Caco-2 (cell line): ENCODE measurements at regions not wholly inside any gene's neighbourhood (a gene's known extent, or its start where the extent isn't known, plus 50 kb on each side); places are given as distances from the start of the nearest gene placed in this dataset.

Experiments used
- BruUV-seq: library from RNA; stranded (reverse); fragments of 400-500 nt; replicated peaks from 2 replicates; lab custom pipeline; 2021; lab: Mats Ljungman, UMichigan
- CTCF ChIA-PET: fragments of 300-600 bp; sonication (Branson Sonifier 250); formaldehyde crosslinking; loops from one replicate; lab custom pipeline; 2022; ENCODE audit warnings: antibody characterized with exemption; lab: Charles Lee
- POLR2A ChIA-PET: fragments of 300-600 bp; sonication (Branson Sonifier 250); formaldehyde crosslinking; loops from one replicate; lab custom pipeline; 2022; ENCODE audit warnings: antibody characterized with exemption; lab: Charles Lee
- DNase-seq, 2 experiments: peaks; one replicate each; pipeline versions ENCODE4 v3.0.0 to v3.0.0-alpha.2; 2020 to 2022
- H3K27me3 ChIP-seq: replicated peaks from 2 replicates; pipeline ENCODE4 v1.6.0; 2011; ENCODE audit warnings: low read length; ENCODE audit not compliant: control insufficient read depth, insufficient read depth
- H3K36me3 ChIP-seq: 2 replicates; pipeline ENCODE4 v1.5.1; 2011; ENCODE audit warnings: low read length; ENCODE audit not compliant: control insufficient read depth, insufficient read depth
- H3K4me1 ChIP-seq: fragments of 250-450 bp; sonication (Bioruptor Pico); 2 replicates; pipeline ENCODE4 v1.5.1; 2020; ENCODE audit warnings: mild to moderate bottlenecking
- H3K4me3 ChIP-seq: 2 replicates; pipeline ENCODE4 v1.5.1; 2011; ENCODE audit warnings: low read depth, mild to moderate bottlenecking, control low read depth, low read length
- H3K9me3 ChIP-seq: fragments of 250-450 bp; sonication (Bioruptor Pico); 2 replicates; pipeline ENCODE4 v1.5.1; 2020; ENCODE audit warnings: mild to moderate bottlenecking, moderate library complexity
- H3K27ac Mint-ChIP-seq: one replicate; pipeline ENCODE4 v1.8.0; 2022; ENCODE audit warnings: mixed read lengths; ENCODE audit not compliant: unreplicated experiment
- H3K27me3 Mint-ChIP-seq: one replicate; pipeline ENCODE4 v1.8.0; 2022; ENCODE audit warnings: mixed read lengths; ENCODE audit not compliant: insufficient read depth, unreplicated experiment
- H3K36me3 Mint-ChIP-seq: one replicate; pipeline ENCODE4 v1.8.0; 2022; ENCODE audit warnings: mild to moderate bottlenecking, mixed read lengths; ENCODE audit not compliant: insufficient read depth, unreplicated experiment
- H3K4me1 Mint-ChIP-seq: one replicate; pipeline ENCODE4 v1.8.0; 2022; ENCODE audit warnings: low read depth, mixed read lengths; ENCODE audit not compliant: unreplicated experiment
- H3K4me3 Mint-ChIP-seq: one replicate; pipeline ENCODE4 v1.8.0; 2022; ENCODE audit warnings: mild to moderate bottlenecking, moderate library complexity, mixed read lengths; ENCODE audit not compliant: unreplicated experiment
- H3K9me3 Mint-ChIP-seq: one replicate; pipeline ENCODE4 v1.8.0; 2022; ENCODE audit warnings: mixed read lengths; ENCODE audit not compliant: unreplicated experiment
- intact Hi-C: fragments of 100-400 bp; cut with micrococcal nuclease; formaldehyde crosslinking; loops from one replicate; pipeline ENCODE4 v1.10.0; 2022; ENCODE audit not compliant: unreplicated experiment
- TF ChIP-seq, protein P1 (sequence below), 2 experiments: fragments of 200-600 bp in 1 of 2; IDR thresholded peaks; 1 replicate in 1 of 2; 2 replicates in 1 of 2; pipeline versions ENCODE4 v1.5.1 to v1.8.0; 2011 to 2022; ENCODE audit warnings: antibody characterized with exemption in 1 of 2, control low read depth in 1 of 2, inconsistent platforms in 1 of 2, low read depth in 1 of 2, low read length in 1 of 2, mild to moderate bottlenecking in 1 of 2, moderate library complexity in 1 of 2; ENCODE audit not compliant: insufficient read depth in 1 of 2, severe bottlenecking in 1 of 2, unreplicated experiment in 1 of 2

DNA sequence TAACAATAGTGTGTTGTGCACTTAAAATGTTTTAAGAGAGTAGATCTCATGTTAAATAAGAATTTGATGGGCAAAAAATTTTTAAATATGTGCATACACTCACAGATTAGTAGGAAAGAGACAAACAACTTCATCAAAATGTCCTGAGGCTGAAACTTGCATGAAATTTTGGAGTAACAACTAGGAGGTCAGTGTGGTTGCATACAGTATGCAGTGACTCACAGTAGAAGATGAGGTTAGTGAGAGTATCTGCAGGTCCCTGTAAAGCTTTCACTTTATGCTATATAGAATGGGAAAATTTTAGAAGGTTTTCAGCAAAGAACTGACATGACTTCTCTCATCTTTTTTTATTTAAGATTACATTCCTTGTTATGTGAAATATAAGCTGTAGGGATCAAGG is 453.1 kb upstream of the KLHL4 start:
- ChIA-PET CTCF (no interaction called here), POLR2A (no interaction called here)
- no peak overlapping the region for H3K27ac Mint-ChIP-seq
- no peaks in the 10 kb centered on the region for H3K4me1 ChIP-seq
- H3K4me3 Mint-ChIP-seq, result no peak overlapping the region
- BruUV-seq, result no TSS peak
- H3K27me3 ChIP-seq, result no peaks in the 10 kb centered on the region
- no peaks in the 10 kb centered on the region for H3K36me3 Mint-ChIP-seq
- no peaks in the 10 kb centered on the region for H3K9me3 ChIP-seq
- intact Hi-C loops, result no loop called here
- no peaks in the 10 kb centered on the region for H3K36me3 ChIP-seq
- TF ChIP-seq, protein P1, sequence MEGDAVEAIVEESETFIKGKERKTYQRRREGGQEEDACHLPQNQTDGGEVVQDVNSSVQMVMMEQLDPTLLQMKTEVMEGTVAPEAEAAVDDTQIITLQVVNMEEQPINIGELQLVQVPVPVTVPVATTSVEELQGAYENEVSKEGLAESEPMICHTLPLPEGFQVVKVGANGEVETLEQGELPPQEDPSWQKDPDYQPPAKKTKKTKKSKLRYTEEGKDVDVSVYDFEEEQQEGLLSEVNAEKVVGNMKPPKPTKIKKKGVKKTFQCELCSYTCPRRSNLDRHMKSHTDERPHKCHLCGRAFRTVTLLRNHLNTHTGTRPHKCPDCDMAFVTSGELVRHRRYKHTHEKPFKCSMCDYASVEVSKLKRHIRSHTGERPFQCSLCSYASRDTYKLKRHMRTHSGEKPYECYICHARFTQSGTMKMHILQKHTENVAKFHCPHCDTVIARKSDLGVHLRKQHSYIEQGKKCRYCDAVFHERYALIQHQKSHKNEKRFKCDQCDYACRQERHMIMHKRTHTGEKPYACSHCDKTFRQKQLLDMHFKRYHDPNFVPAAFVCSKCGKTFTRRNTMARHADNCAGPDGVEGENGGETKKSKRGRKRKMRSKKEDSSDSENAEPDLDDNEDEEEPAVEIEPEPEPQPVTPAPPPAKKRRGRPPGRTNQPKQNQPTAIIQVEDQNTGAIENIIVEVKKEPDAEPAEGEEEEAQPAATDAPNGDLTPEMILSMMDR (IDR thresholded peaks at IDR 0.05; ENCODE audit: insufficient read depth in 1 of 2, low read depth in 1 of 2, low read length in 1 of 2, severe bottlenecking in 1 of 2, unreplicated experiment in 1 of 2), result no peak
- H3K27me3 Mint-ChIP-seq, result no peaks in the 10 kb centered on the region
- no peaks in the 10 kb centered on the region for H3K9me3 Mint-ChIP-seq
- DNase-seq, result no peak
- H3K4me3 ChIP-seq, result no peak overlapping the region
- no peaks in the 10 kb centered on the region for H3K4me1 Mint-ChIP-seq

DNA sequence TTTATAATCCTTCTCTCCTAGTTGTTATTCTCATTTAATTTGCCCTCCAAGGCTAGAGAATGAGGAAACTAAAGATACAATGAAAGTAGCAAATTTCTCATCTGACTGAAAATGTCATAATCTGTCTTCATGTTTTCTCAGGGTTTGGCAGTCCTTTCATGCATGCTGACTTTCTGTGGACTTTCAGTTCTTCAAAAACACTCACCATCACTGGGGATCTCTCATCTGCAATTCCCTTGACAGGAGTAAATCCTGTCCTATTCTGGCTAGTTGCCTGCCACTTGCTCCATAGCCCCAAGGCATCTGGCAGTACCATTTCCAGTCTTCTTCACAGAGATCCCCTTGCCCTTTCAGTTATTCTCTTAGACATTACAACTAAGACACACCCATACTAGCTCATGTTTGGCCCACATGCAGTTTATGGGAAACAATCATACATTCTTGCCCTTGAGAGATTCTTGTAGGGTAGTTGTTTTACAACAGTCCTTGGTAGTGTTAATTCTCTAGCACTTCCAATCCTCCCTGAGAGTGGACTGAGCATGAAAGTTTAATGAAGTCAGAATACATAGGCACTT is 449.7 kb upstream of the KLHL4 start:
- no TSS peak for BruUV-seq
- Mint-ChIP-seq H3K4me1 (no peaks in the 10 kb centered on the region), H3K36me3 (no peaks in the 10 kb centered on the region), H3K4me3 (no peak overlapping the region), H3K27ac (no peak overlapping the region), H3K27me3 (no peaks in the 10 kb centered on the region), H3K9me3 (no peaks in the 10 kb centered on the region)
- no peaks in the 10 kb centered on the region for H3K36me3 ChIP-seq
- no peaks in the 10 kb centered on the region for H3K27me3 ChIP-seq
- DNase-seq, result no peak
- POLR2A ChIA-PET, result no interaction called here
- H3K9me3 ChIP-seq, result no peaks in the 10 kb centered on the region
- H3K4me1 ChIP-seq, result no peaks in the 10 kb centered on the region
- CTCF ChIA-PET, result no interaction called here
- TF ChIP-seq, protein P1 (IDR thresholded peaks at IDR 0.05; ENCODE audit: insufficient read depth in 1 of 2, low read depth in 1 of 2, low read length in 1 of 2, severe bottlenecking in 1 of 2, unreplicated experiment in 1 of 2), result no peak
- H3K4me3 ChIP-seq, result no peak overlapping the region
- intact Hi-C loops, result no loop called here

DNA sequence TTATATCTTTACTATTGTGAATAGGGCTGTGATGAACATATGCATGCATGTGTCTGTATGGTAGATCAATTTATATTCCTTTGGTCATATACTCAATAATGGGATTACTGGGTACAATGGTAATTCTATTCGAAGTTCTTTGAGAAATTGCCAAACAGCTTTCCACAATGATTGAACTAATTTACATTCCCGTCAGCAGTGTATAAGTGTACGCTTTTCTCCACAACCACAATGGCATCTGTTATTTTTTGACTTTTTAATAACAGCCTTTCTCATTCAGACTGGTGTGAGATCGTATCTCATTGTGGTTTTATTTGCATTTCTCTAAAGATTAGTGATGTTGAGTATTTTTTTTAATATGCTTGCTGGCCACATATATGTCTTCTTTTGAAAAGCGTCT is 439.4 kb upstream of the KLHL4 start:
- Mint-ChIP-seq H3K4me3 (no peak overlapping the region), H3K27ac (no peak overlapping the region), H3K36me3 (no peaks in the 10 kb centered on the region), H3K9me3 (no peaks in the 10 kb centered on the region), H3K4me1 (no peaks in the 10 kb centered on the region), H3K27me3 (no peaks in the 10 kb centered on the region)
- H3K27me3 ChIP-seq, result no peaks in the 10 kb centered on the region
- intact Hi-C loops, result no loop called here
- TF ChIP-seq, protein P1 (IDR thresholded peaks at IDR 0.05; ENCODE audit: insufficient read depth in 1 of 2, low read depth in 1 of 2, low read length in 1 of 2, severe bottlenecking in 1 of 2, unreplicated experiment in 1 of 2), result no peak
- no peaks in the 10 kb centered on the region for H3K4me1 ChIP-seq
- no peak for DNase-seq
- H3K36me3 ChIP-seq, result no peaks in the 10 kb centered on the region
- no peak overlapping the region for H3K4me3 ChIP-seq
- ChIA-PET POLR2A (no interaction called here), CTCF (no interaction called here)
- H3K9me3 ChIP-seq, result no peaks in the 10 kb centered on the region
- BruUV-seq, result no TSS peak
